Colon (tissue), 2 donors: ENCODE measurements at regions not wholly inside any gene's neighbourhood (a gene's known extent, or its start where the extent isn't known, plus 50 kb on each side); places are given as distances from the start of the nearest gene placed in this dataset.
A peak's percentile ranks its signal among the peaks of the same experiment; 100 is the strongest.
"Not testable (repeated sequence)": the region's sequence is repeated elsewhere in the genome, so short reads cannot be mapped to it uniquely, and the experiment has no call there.

Experiments used
- FAIRE-seq: peaks from 2 replicates; lab custom pipeline; 2012; peaks lifted over from hg19 to GRCh38; lab: Jason Lieb, UNC
- donor health status: control.
- donor health status: control.

- no peak for FAIRE-seq
These were observed 634.6 kb downstream of the ETNK1 start for GRCh38 chr12:23259558-23259957.

GRCh38 chr12:23262670-23263069 lies 637.7 kb downstream of the ETNK1 start:
- FAIRE-seq: no peak

- FAIRE-seq: no peak
These were observed 652.9 kb downstream of the ETNK1 start for GRCh38 chr12:23277831-23278230.

DNA sequence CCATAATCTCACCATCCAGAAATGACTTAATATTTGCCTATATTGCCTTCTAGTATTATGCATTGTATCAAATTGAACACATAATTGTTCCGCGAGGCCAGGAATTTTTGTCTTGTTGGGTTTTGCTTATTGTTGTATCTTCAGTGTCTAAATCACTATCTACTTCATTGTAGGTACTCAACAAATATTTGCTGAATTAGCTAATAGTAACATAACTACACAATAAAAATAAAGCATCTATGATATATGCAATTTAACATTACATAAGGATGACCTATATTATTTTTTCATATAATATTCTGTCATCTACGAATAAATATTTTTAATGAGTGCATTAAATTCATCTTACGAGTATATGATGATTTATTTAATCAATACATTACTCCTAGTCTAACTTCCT lies 656.3 kb downstream of the ETNK1 start:
- FAIRE-seq: peak; percentile 24

GRCh38 chr12:23282701-23283100 lies 657.7 kb downstream of the ETNK1 start:
- FAIRE-seq: no peak

DNA sequence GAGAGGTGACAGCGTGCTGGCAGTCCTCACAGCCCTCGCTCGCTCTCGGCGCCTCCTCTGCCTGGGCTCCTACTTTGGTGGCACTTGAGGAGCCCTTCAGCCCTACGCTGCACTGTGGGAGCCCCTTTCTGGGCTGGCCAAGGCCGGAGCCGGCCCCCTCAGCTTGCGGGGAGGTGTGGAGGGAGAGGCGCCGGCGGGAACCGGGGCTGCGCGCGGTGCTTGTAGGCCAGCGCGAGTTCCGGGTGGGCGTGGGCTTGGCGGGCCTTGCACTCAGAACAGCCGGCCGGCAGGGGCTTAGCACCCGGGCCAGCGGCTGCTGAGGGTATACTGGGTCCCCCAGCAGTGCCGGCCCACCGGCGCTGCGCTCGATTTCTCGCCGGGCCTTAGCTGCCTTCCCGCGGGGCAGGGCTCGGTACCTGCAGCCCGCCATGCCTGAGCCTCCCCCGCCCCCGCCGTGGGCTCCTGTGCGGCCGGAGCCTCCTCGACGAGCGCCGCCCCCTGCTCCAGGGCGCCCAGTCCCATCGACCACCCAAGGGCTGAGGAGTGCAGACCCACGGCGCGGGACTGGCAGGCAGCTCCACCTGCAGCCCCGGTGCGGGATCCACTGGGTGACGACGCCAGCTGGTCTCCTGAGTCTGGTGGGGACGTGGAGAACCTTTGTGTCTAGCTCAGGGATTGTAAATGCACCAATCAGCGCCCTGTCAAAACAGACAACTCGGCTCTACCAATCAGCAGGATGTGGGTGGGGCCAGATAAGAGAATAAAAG lies 661.0 kb downstream of the ETNK1 start:
- not testable (repeated sequence) for FAIRE-seq

DNA sequence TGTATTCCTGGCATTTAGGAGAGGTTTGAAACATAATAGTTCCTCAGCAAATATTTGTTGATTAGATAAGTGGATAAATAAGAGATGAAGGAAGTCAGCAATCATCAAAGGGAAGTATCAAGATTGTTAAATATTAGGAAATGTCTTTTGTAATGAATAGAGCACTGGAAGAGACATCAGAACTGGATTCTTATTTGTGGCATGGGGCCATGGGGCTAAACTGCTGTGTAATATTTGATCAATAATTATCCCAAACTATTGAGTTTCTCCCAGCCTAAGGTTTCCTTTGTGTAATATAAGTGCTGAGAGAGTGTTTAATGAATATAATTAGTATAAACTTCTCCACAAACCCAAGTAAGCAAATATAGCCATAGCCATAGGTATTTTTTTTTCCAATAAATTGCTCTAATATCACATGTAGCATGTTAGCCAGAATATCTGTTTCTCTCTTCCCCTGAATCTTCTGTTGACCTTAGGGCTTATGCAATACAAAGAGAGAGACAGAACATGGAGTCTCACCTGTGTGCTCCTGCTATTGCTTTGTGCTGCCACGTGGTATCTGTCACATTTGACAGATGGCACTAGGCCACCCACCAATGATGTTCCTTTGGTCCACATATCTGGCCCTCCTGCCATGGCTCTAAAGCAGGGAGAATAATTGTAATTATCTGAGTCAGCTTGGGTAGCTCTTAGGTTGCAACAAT lies 658.7 kb downstream of the SOX5 start:
- no peak for FAIRE-seq

DNA sequence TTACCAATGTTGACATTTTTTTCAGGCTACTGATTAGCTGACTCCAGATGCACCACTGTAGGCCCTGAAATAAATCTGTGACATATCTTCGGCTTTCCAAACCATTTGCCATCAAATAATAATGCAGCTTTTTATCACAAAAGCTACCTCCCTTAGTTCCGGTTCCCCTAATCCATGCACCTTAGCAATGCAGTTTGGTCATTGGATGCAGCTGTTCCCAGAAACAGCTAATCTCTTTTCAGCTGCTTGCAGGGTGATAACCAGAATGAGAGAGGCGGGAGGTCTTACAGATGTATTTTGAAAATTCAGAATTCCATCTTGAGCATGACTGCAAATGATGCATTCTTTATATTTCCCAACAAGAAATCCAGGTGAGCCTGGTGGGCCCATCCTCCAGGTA lies 646.2 kb downstream of the SOX5 start:
- no peak for FAIRE-seq

DNA sequence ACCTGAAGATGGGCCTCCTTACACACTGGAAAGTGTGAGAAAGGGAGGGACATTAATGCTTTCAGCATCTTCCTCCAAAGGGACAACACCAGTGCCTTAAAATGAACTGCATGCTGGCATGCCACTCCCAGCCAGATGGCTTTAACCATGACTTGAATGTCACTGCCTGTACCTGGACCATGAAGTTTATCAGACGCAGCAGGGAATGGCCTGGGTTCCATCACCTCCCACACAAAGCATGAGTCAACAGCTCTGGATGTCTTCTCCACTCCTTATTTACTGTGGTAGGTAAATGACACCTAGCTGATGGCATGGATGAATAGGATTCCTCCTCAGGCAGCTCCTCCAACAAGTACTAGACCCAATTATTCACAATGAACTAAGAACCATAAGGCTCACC lies 645.6 kb downstream of the SOX5 start:
- no peak for FAIRE-seq

DNA sequence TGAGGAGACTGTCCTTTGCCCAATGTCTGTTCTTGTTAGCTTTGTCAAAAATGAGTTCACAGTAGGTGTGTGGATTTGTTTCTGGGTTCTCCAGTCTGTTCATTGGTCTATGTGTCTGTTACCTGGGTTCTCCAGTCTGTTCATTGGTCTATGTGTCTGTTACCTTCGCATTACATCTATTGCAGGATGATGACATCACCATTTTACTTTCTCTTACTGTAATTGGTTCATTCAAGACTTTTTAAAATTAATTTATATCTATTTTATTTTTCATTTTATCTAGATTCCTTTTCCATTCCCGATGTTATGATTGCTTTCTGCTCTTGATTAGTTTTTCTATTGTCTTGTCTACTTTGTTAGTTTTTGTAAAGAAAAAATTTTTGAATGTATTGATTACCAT lies 615.5 kb downstream of the SOX5 start:
- FAIRE-seq: no peak

DNA sequence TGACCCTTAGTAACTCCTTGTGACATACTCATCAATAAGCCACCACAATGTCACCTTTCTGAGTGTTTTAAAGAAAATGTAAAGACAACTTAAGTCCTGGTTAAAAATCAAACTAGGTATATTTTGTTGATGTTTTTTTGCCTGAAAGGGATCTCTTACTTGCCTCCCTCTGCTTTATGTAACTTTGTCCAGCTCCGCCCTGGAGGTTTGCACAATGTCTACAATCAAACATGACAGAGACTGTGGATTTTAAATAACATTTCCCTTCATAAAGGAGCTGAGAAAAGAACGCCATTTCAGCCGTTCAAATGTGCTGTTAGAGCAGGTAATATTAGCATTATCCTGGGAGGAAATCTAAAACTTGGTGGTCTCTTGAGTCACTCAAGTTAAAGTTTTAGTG lies 613.9 kb downstream of the SOX5 start:
- no peak for FAIRE-seq

- no peak for FAIRE-seq
These were observed 612.3 kb downstream of the SOX5 start for GRCh38 chr12:23337213-23337612.

- no peak for FAIRE-seq
These were observed 609.1 kb downstream of the SOX5 start for GRCh38 chr12:23340351-23340750.

DNA sequence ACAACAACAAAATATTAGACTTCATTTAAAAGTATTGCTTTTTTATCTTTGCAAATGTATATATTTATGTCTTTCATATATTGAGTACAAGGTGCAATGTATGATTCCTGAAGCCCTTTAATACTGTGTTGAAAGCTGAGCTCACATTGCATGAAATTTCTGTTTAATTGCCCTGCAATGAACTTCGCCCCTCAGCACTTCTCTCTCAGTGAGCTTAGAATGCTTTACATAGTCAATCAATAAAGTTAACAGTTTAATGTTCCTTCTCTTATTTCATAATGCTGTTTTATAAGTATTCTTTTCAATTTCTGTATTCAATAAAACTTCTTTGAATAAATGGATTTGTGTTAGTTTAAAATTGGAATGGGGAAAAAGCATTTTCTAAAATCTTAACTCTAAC lies 607.1 kb downstream of the SOX5 start:
- no peak for FAIRE-seq

- no peak for FAIRE-seq
These were observed 599.9 kb downstream of the SOX5 start for GRCh38 chr12:23349564-23349963.

DNA sequence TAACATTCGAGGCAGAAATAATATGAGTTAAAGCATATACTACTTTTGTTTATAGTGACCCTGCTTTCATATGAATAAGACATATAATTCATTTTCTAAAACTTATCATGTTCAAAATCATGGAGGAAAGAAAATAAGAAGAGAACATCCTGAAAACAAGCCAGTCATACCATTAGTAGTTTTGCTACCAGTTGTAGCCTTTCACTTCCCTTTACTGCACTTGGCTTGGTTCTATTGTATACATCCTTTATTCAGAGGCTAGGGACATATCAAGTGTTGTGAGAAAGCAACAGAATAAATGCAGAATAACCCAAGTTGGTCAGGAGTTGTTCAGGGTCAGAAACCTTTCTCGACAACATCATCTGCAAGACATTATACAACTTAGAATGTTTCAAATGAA lies 598.7 kb downstream of the SOX5 start:
- FAIRE-seq: no peak

- FAIRE-seq: no peak
These were observed 596.8 kb downstream of the SOX5 start for GRCh38 chr12:23352670-23353069.

- no peak for FAIRE-seq
These were observed 594.7 kb downstream of the SOX5 start for GRCh38 chr12:23354800-23355199.

- FAIRE-seq: no peak
These were observed 593.0 kb downstream of the SOX5 start for GRCh38 chr12:23356440-23356839.

GRCh38 chr12:23356927-23357708 lies 592.4 kb downstream of the SOX5 start:
- no peak for FAIRE-seq

DNA sequence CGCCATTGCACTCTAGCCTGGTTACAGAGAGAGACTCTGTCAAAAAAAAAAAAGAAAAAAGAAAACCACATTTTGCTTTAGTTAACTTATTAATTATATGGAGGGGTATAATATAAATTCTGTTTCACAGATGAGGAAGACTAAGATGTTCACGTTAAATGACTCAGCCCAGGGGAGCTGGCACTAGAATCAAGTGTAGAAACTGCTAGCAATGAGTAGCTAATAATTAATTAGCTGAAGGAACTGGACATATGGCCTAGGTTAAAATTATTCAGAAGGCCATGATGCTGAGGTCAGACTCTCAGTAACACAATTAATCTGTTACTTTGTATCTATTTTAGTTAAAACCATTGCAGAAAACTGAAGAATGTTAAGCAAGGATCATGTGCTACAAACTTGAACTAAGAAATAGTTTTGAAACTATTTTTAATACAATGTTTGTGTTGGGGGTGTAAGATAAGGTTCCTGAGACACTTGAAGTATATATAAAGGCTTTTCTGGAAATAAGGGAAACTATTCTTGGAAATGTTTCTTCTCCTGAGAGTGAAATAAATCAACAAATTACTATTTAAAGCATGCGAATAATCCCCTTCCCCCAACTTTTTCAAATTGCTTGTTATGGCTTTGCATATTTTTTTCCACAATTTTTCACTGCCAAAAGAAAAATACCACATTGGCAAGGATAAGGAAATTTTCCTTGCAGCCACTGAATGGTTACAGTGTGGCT lies 589.3 kb downstream of the SOX5 start:
- no peak for FAIRE-seq

DNA sequence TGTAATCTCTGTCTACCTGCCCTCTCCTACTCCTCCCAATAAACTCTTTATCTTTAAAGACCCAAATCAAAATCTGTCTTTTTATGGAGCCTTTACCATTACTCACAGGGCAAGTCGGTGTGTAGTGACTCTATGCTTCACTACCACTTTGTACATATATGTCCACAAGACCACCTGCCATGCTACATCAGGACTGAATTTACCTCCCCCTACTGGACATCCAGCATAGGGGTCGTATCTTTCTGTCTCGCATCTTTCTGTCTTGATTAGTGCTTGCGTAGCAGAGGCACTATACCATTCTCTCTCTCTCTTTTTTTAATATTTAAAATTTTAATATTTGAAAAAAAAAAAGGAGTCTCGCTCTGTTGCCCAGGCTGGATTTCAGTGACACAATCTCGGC lies 587.5 kb downstream of the SOX5 start:
- no peak for FAIRE-seq
